H1 (cell line): ENCODE measurements at regions not wholly inside any gene's neighbourhood (a gene's known extent, or its start where the extent isn't known, plus 50 kb on each side); places are given as distances from the start of the nearest gene placed in this dataset.

ENCODE experiments used
- BCL11A ChIP-seq, 2 experiments: IDR thresholded peaks; one replicate each; pipeline ENCODE4 v1.6.1; 2011; ENCODE audit warnings: low read depth in 2 of 2, low read length in 2 of 2, mild to moderate bottlenecking in 2 of 2
- CBX5 ChIP-seq: fragments of 300-800, 300-1000 bp; sonication (generic); IDR thresholded peaks from 2 replicates; pipeline ENCODE4 v1.7.1; 2016; ENCODE audit warnings: antibody characterized with exemption, low read length, low read depth
- SIN3A ChIP-seq, 2 experiments: IDR thresholded peaks in 1 of 2; conservative IDR thresholded peaks in 1 of 2; 2 replicates each; pipeline ENCODE4 v1.6.1; 2011 to 2012; ENCODE audit warnings: low read length in 2 of 2, improper control_type of control experiment in 1 of 2, low read depth in 1 of 2, mild to moderate bottlenecking in 1 of 2
- SP2 ChIP-seq: IDR thresholded peaks from 2 replicates; pipeline ENCODE4 v1.6.1; 2012; ENCODE audit warnings: mild to moderate bottlenecking, low read length, inconsistent platforms
- SUZ12 ChIP-seq: fragments of 200-600 bp; sonication (generic); IDR thresholded peaks from 2 replicates; pipeline ENCODE4 v1.6.1; 2012; ENCODE audit warnings: mild to moderate bottlenecking, inconsistent platforms, low read length, moderate library complexity, mixed read lengths
- TF ChIP-seq, protein P1 (sequence below): IDR thresholded peaks from 2 replicates; pipeline ENCODE4 v1.6.1; 2012; ENCODE audit warnings: inconsistent platforms

DNA sequence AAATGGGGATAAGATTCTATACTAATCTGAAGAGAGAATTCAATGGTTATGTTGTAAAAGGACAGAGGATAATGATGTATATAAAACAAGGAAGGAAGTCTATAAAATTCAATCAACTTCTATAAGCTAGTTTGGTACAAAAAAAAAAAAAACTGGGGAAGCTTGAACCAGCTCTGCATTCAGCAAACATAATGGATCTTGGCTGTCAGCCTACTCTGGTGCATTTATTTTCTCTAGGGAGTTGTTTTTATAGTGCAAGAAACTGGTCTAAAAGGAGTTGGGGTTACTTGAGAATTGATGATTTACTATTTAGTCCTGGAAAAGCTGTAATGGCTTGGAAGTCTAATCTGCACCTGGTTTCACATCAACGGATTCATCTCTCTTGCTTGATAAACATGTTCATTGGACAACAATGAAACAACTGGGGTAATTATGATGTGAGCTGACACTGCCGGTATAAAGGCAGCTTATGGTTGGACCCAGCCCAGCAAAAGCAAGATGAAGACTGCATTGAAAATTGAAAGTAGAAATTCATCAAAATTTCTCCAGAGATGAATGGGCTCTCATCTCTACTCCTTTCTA lies 199.4 kb upstream of the NRIP1 start (continued):
- no peak for TF ChIP-seq SUZ12
- TF ChIP-seq SP2 = no peak
- TF ChIP-seq, protein P1, sequence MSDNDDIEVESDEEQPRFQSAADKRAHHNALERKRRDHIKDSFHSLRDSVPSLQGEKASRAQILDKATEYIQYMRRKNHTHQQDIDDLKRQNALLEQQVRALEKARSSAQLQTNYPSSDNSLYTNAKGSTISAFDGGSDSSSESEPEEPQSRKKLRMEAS = no peak
- TF ChIP-seq BCL11A (IDR thresholded peaks at IDR 0.05; ENCODE audit: low read depth in 2 of 2, low read length in 2 of 2) = no peak
- TF ChIP-seq CBX5 = no peak
- TF ChIP-seq SIN3A (conservative IDR thresholded peaks at IDR 0.05 in 1 of 2, IDR thresholded peaks at IDR 0.05 in 1 of 2; ENCODE audit: low read depth in 1 of 2, low read length in 2 of 2) = no peak
